H1 (cell line): ENCODE measurements at regions not wholly inside any gene's neighbourhood (a gene's known extent, or its start where the extent isn't known, plus 50 kb on each side); places are given as distances from the start of the nearest gene placed in this dataset.

Experiments
- CTCF ChIA-PET: fragments of 300-600 bp; sonication (Branson Sonifier 250); formaldehyde crosslinking; loops from one replicate; lab custom pipeline; 2021; ENCODE audit not compliant: partially characterized antibody; lab: Charles Lee
- POLR2A ChIA-PET: fragments of 300-600 bp; sonication (Branson Sonifier 250); formaldehyde crosslinking; loops from one replicate; lab custom pipeline; 2021; ENCODE audit warnings: inconsistent platforms; ENCODE audit not compliant: partially characterized antibody; lab: Charles Lee
- DNase-seq, 2 experiments: peaks; one replicate each; pipeline versions ENCODE4 v3.0.0 to v3.0.0-alpha.2; 2010 to 2022; ENCODE audit warnings: low spot score in 2 of 2, low read depth in 1 of 2, mixed read lengths in 1 of 2
- FAIRE-seq: peaks from 2 replicates; lab custom pipeline; 2011; peaks lifted over from hg19 to GRCh38; lab: Jason Lieb, UNC
- H2AFZ ChIP-seq: 2 replicates; pipeline ENCODE4 v1.8.1; 2012; ENCODE audit warnings: low read length, inconsistent platforms
- H2AK5ac ChIP-seq: 2 replicates; pipeline ENCODE4 v1.6.1; 2013; ENCODE audit warnings: low read depth, low read length
- H2BK120ac ChIP-seq: replicated peaks from 2 replicates; pipeline ENCODE3; 2013; ENCODE audit warnings: low read depth, low read length, inconsistent platforms
- H2BK12ac ChIP-seq: 2 replicates; pipeline ENCODE4 v1.6.1; 2013; ENCODE audit warnings: low read depth, low read length
- H2BK15ac ChIP-seq: 2 replicates; pipeline ENCODE4 v1.6.1; 2013; ENCODE audit warnings: low read length
- H2BK20ac ChIP-seq: 2 replicates; pipeline ENCODE4 v1.6.1; 2013; ENCODE audit warnings: low read length
- H2BK5ac ChIP-seq: 2 replicates; pipeline ENCODE4 v1.6.1; 2013; ENCODE audit warnings: low read depth, low read length
- H3K14ac ChIP-seq: 2 replicates; pipeline ENCODE4 v1.6.1; 2013; ENCODE audit warnings: inconsistent platforms; ENCODE audit not compliant: insufficient read length
- H3K18ac ChIP-seq: 2 replicates; pipeline ENCODE4 v1.6.1; 2013; ENCODE audit warnings: low read length; ENCODE audit errors: extremely low read depth
- H3K23ac ChIP-seq: 2 replicates; pipeline ENCODE4 v1.6.1; 2013; ENCODE audit warnings: inconsistent platforms; ENCODE audit not compliant: insufficient read length
- H3K23me2 ChIP-seq: 2 replicates; pipeline ENCODE4 v1.6.1; 2013; ENCODE audit warnings: low read depth, low read length
- H3K27ac ChIP-seq: 2 replicates; pipeline ENCODE4 v1.6.1; 2011; ENCODE audit warnings: low read depth, low read length, inconsistent platforms
- H3K27me3 ChIP-seq, 4 experiments: replicated peaks in 1 of 4; 1 replicate in 1 of 4; 2 replicates in 3 of 4; pipeline versions ENCODE4 v1.6.1 to v1.8.1; 2011 to 2013; ENCODE audit warnings: low read length in 3 of 4, mild to moderate bottlenecking in 3 of 4, inconsistent platforms in 2 of 4, mixed read lengths in 2 of 4, moderate library complexity in 1 of 4; ENCODE audit not compliant: control insufficient read depth in 3 of 4, insufficient read depth in 3 of 4; ENCODE audit errors: extremely low read depth in 1 of 4
- H3K36me3 ChIP-seq, 4 experiments: 2 replicates each; pipeline versions ENCODE4 v1.6.1 to v1.8.1; 2011 to 2013; ENCODE audit warnings: mild to moderate bottlenecking in 4 of 4, low read length in 3 of 4, moderate library complexity in 2 of 4, control low read depth in 1 of 4, inconsistent platforms in 1 of 4; ENCODE audit not compliant: insufficient read depth in 4 of 4, control insufficient read depth in 2 of 4
- H3K4ac ChIP-seq: replicated peaks from 2 replicates; pipeline ENCODE3; 2013; ENCODE audit warnings: low read length, low read depth, mixed read lengths, inconsistent platforms; ENCODE audit not compliant: insufficient read length
- H3K4me1 ChIP-seq, 4 experiments: replicated peaks in 1 of 4; 1 replicate in 1 of 4; 2 replicates in 3 of 4; pipeline versions ENCODE4 v1.6.1 to v1.8.1; 2011 to 2013; ENCODE audit warnings: low read length in 3 of 4, inconsistent platforms in 2 of 4, mixed read lengths in 1 of 4; ENCODE audit not compliant: insufficient read depth in 4 of 4, control insufficient read depth in 3 of 4
- H3K4me2 ChIP-seq, 2 experiments: 2 replicates each; pipeline versions ENCODE4 v1.6.1 to v1.8.1; 2011 to 2013; ENCODE audit warnings: low read depth in 2 of 2, low read length in 2 of 2, control low read depth in 1 of 2, inconsistent platforms in 1 of 2, mild to moderate bottlenecking in 1 of 2; ENCODE audit not compliant: insufficient read depth in 1 of 2
- H3K4me3 ChIP-seq, 4 experiments: fragments of 200-600, 300-600 bp in 1 of 4; sonication (generic), shearing (Covaris generic), sonication (Bioruptor Twin) in 1 of 4; 2 replicates each; pipeline versions ENCODE4 v1.5.1 to v1.8.1; 2011 to 2016; ENCODE audit warnings: low read length in 4 of 4, low read depth in 3 of 4, control low read depth in 2 of 4, inconsistent platforms in 2 of 4, mild to moderate bottlenecking in 2 of 4, mixed read lengths in 1 of 4, moderate library complexity in 1 of 4; ENCODE audit not compliant: insufficient read depth in 2 of 4; ENCODE audit errors: extremely low read depth in 1 of 4
- H3K56ac ChIP-seq: replicated peaks from 2 replicates; pipeline ENCODE3; 2013; ENCODE audit warnings: low read depth, mild to moderate bottlenecking, mixed read lengths, low read length, inconsistent platforms; ENCODE audit not compliant: insufficient read length
- H3K79me1 ChIP-seq: 2 replicates; pipeline ENCODE4 v1.6.1; 2013; ENCODE audit warnings: low read depth, low read length, control low read depth
- H3K79me2 ChIP-seq, 2 experiments: 2 replicates each; pipeline versions ENCODE4 v1.6.1 to v1.8.1; 2012 to 2013; ENCODE audit warnings: low read length in 2 of 2, mild to moderate bottlenecking in 2 of 2, inconsistent platforms in 1 of 2; ENCODE audit not compliant: insufficient read depth in 2 of 2, control insufficient read depth in 1 of 2
- H3K9ac ChIP-seq, 4 experiments: replicated peaks in 1 of 4; 1 replicate in 1 of 4; 2 replicates in 3 of 4; pipeline versions ENCODE4 v1.6.1 to v1.8.1; 2011 to 2013; ENCODE audit warnings: low read depth in 3 of 4, low read length in 3 of 4, control low read depth in 2 of 4, mild to moderate bottlenecking in 2 of 4, moderate library complexity in 2 of 4, inconsistent platforms in 1 of 4; ENCODE audit errors: extremely low read depth in 1 of 4
- H3K9me3 ChIP-seq, 2 experiments: 2 replicates each; pipeline versions ENCODE4 v1.6.1 to v1.8.1; 2012 to 2013; ENCODE audit warnings: mild to moderate bottlenecking in 2 of 2, moderate library complexity in 2 of 2, control low read depth in 1 of 2, inconsistent platforms in 1 of 2, low read depth in 1 of 2, low read length in 1 of 2, mixed read lengths in 1 of 2; ENCODE audit not compliant: insufficient read depth in 2 of 2
- H4K20me1 ChIP-seq, 2 experiments: replicated peaks in 1 of 2; 2 replicates each; pipeline versions ENCODE3 to v1.8.1; 2011 to 2013; ENCODE audit warnings: inconsistent platforms in 2 of 2, low read length in 2 of 2, mild to moderate bottlenecking in 1 of 2; ENCODE audit not compliant: insufficient read depth in 2 of 2, control insufficient read depth in 1 of 2
- H4K5ac ChIP-seq: 2 replicates; pipeline ENCODE4 v1.6.1; 2013; ENCODE audit warnings: low read length, low read depth, mixed read lengths, inconsistent platforms; ENCODE audit not compliant: insufficient read length
- H4K8ac ChIP-seq: 2 replicates; pipeline ENCODE4 v1.8.0; 2013; ENCODE audit warnings: mild to moderate bottlenecking, moderate library complexity, low read length, inconsistent platforms; ENCODE audit not compliant: insufficient read depth; ENCODE audit errors: extremely low read depth
- H4K91ac ChIP-seq: replicated peaks from 2 replicates; pipeline ENCODE3; 2013; ENCODE audit warnings: low read length, mixed read lengths, inconsistent platforms; ENCODE audit not compliant: insufficient read length
- MAX ChIP-seq: IDR thresholded peaks from 2 replicates; pipeline ENCODE4 v1.6.1; 2012; ENCODE audit warnings: inconsistent platforms
- RAD21 ChIP-seq, 2 experiments: IDR thresholded peaks in 1 of 2; conservative IDR thresholded peaks in 1 of 2; 2 replicates each; pipeline ENCODE4 v1.6.1; 2011; ENCODE audit warnings: low read depth in 2 of 2, low read length in 2 of 2, improper control_type of control experiment in 1 of 2, inconsistent platforms in 1 of 2, mild to moderate bottlenecking in 1 of 2, moderate library complexity in 1 of 2
- SUZ12 ChIP-seq: fragments of 200-600 bp; sonication (generic); IDR thresholded peaks from 2 replicates; pipeline ENCODE4 v1.6.1; 2012; ENCODE audit warnings: mild to moderate bottlenecking, inconsistent platforms, low read length, moderate library complexity, mixed read lengths
- TEAD4 ChIP-seq: IDR thresholded peaks from 2 replicates; pipeline ENCODE4 v1.6.1; 2012; ENCODE audit warnings: low read depth, low read length, inconsistent platforms, mixed read lengths
- ZNF274 ChIP-seq: IDR thresholded peaks from 2 replicates; pipeline ENCODE4 v1.7.0; 2012; ENCODE audit warnings: low read length, borderline replicate concordance; ENCODE audit errors: extremely low read depth
- WGBS, 2 experiments: shearing (Covaris generic) in 1 of 2; methylation state at CpG; one replicate each; pipeline versions ENCODE4 v1.1.6 to v1.1.7; 2013 to 2015; ENCODE audit warnings: low lambda C conversion rate in 2 of 2, mixed read lengths in 2 of 2, inconsistent platforms in 1 of 2, low coverage in 1 of 2, missing lambda C conversion rate in 1 of 2; ENCODE audit not compliant: insufficient replicate concordance in 2 of 2, insufficient coverage in 1 of 2, insufficient read length in 1 of 2; ENCODE audit errors: extremely low coverage in 1 of 2, missing lambda C conversion rate in 1 of 2; 5-methylcytosine and 5-hydroxymethylcytosine counted together

- H2AK5ac ChIP-seq: no peak overlapping the region
- H2AFZ ChIP-seq: no peak overlapping the region
- no peak for TF ChIP-seq RAD21 (IDR thresholded peaks at IDR 0.05 in 1 of 2, conservative IDR thresholded peaks at IDR 0.05 in 1 of 2; ENCODE audit: low read depth in 2 of 2, low read length in 2 of 2)
- no peak for TF ChIP-seq SUZ12
- no peak for TF ChIP-seq ZNF274
- TF ChIP-seq TEAD4: peak; percentile 90
- 0 out of 2 replicates have a peak, but pooled peaks have one; percentile 9 for TF ChIP-seq MAX
- H4K5ac ChIP-seq: no peak overlapping the region
- H3K18ac ChIP-seq: no peak overlapping the region
- CTCF ChIA-PET: interaction anchor here (0.8 to 1.4 kb wide), 7 partner anchors 10 to 80 kb away, joined by 3 to 5 read pairs (median 3); no protein-coding TSS in a partner anchor
- H3K27me3 ChIP-seq: no peaks in the 10 kb centered on the region; a peak in 1 of 7 replicates
- no peaks in the 10 kb centered on the region for H3K36me3 ChIP-seq
- H3K9me3 ChIP-seq: no peaks in the 10 kb centered on the region; a peak in 2 of 4 replicates
- no peak overlapping the region for H3K14ac ChIP-seq
- H3K4ac ChIP-seq: no peak overlapping the region
- H3K79me2 ChIP-seq: no peaks in the 10 kb centered on the region
- no peak overlapping the region for H3K27ac ChIP-seq
- POLR2A ChIA-PET: no interaction called here
- H4K8ac ChIP-seq: no peak overlapping the region
- no peak overlapping the region for H2BK5ac ChIP-seq
- no peak overlapping the region for H3K9ac ChIP-seq
- H3K4me3 ChIP-seq: no peak overlapping the region
- no peaks in the 10 kb centered on the region for H3K79me1 ChIP-seq
- H4K20me1 ChIP-seq: no peaks in the 10 kb centered on the region
- no peak for DNase-seq
- H3K4me2 ChIP-seq: no peak overlapping the region; a peak in 1 of 4 replicates
- H2BK12ac ChIP-seq: no peak overlapping the region
- H3K56ac ChIP-seq: no peak overlapping the region
- H2BK20ac ChIP-seq: no peak overlapping the region
- 47% methylated on average over 4 of the region's 4 CpGs; no CpG with 5 or more reads in 1 of the 2 experiments for WGBS, 2 experiments
- H2BK15ac ChIP-seq: no peak overlapping the region
- H2BK120ac ChIP-seq: no peak overlapping the region
- peaks cover 0 to 4% (median under 1%) of the 10 kb centered on the region in 4 experiments; a peak in 2 of 7 replicates for H3K4me1 ChIP-seq
- H3K23me2 ChIP-seq: no peaks in the 10 kb centered on the region
- peak; percentile 58 for FAIRE-seq
- H4K91ac ChIP-seq: no peak overlapping the region
- no peak overlapping the region for H3K23ac ChIP-seq
Measured at GRCh38 chr9:85420750-85421149, 321.0 kb downstream of the AGTPBP1 start.
